HUES48 (cell line): ENCODE measurements at regions not wholly inside any gene's neighbourhood (a gene's known extent, or its start where the extent isn't known, plus 50 kb on each side); places are given as distances from the start of the nearest gene placed in this dataset.
"Not testable (repeated sequence)": the region's sequence is repeated elsewhere in the genome, so short reads cannot be mapped to it uniquely, and the experiment has no call there.

ENCODE experiments used
- H3K27ac ChIP-seq: one replicate; pipeline ENCODE4 v1.7.0; 2013; ENCODE audit warnings: low read depth, low read length, inconsistent platforms
- H3K27me3 ChIP-seq: 2 replicates; pipeline ENCODE4 v1.6.1; 2013; ENCODE audit warnings: mild to moderate bottlenecking, low read length; ENCODE audit not compliant: control insufficient read depth, insufficient read depth
- H3K36me3 ChIP-seq: 2 replicates; pipeline ENCODE4 v1.6.1; 2013; ENCODE audit warnings: low read length; ENCODE audit not compliant: control insufficient read depth, insufficient read depth
- H3K4me1 ChIP-seq: 2 replicates; pipeline ENCODE4 v1.6.1; 2013; ENCODE audit warnings: mild to moderate bottlenecking, low read length; ENCODE audit not compliant: control insufficient read depth, insufficient read depth
- H3K4me3 ChIP-seq: 2 replicates; pipeline ENCODE4 v1.5.1; 2013; ENCODE audit warnings: mild to moderate bottlenecking, low read depth, low read length
- H3K9ac ChIP-seq: 2 replicates; pipeline ENCODE4 v1.6.1; 2013; ENCODE audit warnings: mild to moderate bottlenecking, low read depth, low read length, moderate library complexity
- H3K9me3 ChIP-seq: 2 replicates; pipeline ENCODE4 v1.6.1; 2013; ENCODE audit warnings: low read length; ENCODE audit not compliant: control insufficient read depth, insufficient read depth

- H3K27me3 ChIP-seq, H3K27ac ChIP-seq, H3K4me1 ChIP-seq, H3K9ac ChIP-seq, H3K9me3 ChIP-seq, H3K36me3 ChIP-seq, H3K4me3 ChIP-seq: not testable (repeated sequence)
Observed at GRCh38 chr2:56606086-56606485, 422.3 kb downstream of the CCDC85A start.

GRCh38 chr2:56613254-56613653 is 429.5 kb downstream of the CCDC85A start:
- Histone ChIP-seq H3K9ac (no peak overlapping the region), H3K4me1 (no peaks in the 10 kb centered on the region), H3K4me3 (no peak overlapping the region), H3K9me3 (no peaks in the 10 kb centered on the region), H3K36me3 (no peaks in the 10 kb centered on the region), H3K27me3 (no peaks in the 10 kb centered on the region), H3K27ac (no peak overlapping the region)

DNA sequence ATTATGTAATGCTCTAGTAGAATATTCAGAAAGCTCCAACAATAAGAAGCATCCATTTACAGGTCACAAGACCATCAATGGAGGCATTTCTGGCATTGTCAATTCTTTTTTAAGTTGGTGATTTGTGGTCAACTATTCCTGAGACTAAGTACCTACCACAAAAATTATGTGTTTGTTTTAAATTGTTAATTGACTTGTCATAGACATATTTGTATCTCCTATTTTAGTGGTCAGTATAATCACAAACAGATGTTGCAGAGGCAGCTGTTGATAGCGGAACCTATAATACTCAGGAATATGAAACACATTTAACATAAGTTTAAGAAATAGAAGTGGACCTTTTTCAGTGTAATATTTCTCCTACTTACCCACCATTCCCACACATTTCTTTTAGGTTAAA is 430.1 kb downstream of the CCDC85A start:
- no peaks in the 10 kb centered on the region for H3K4me1 ChIP-seq
- no peaks in the 10 kb centered on the region for H3K36me3 ChIP-seq
- no peaks in the 10 kb centered on the region for H3K27me3 ChIP-seq
- no peak overlapping the region for H3K27ac ChIP-seq
- no peak overlapping the region for H3K9ac ChIP-seq
- no peaks in the 10 kb centered on the region for H3K9me3 ChIP-seq
- no peak overlapping the region for H3K4me3 ChIP-seq

DNA sequence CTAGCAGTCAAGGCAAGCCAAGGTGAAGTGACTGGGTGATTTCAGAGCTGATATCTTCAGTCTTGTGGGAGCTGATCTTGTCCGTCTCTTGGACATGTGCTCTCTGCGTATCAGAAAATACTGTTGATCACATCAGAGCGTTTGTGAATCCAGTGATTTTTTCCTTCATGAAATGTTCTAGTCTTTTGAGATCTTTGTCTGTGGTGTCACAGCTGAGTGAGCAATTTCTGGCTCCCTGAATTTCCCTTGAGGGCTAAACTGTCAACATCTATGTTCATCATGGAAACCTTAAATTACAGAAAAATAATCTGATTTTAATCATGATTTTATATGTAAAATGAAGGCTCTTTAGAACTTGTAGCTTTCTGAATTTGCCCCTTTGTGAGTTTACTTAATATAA is 432.0 kb downstream of the CCDC85A start:
- no peaks in the 10 kb centered on the region for H3K4me1 ChIP-seq
- no peaks in the 10 kb centered on the region for H3K27me3 ChIP-seq
- H3K27ac ChIP-seq: no peak overlapping the region
- no peak overlapping the region for H3K4me3 ChIP-seq
- H3K9ac ChIP-seq: no peak overlapping the region
- no peaks in the 10 kb centered on the region for H3K36me3 ChIP-seq
- H3K9me3 ChIP-seq: no peaks in the 10 kb centered on the region

DNA sequence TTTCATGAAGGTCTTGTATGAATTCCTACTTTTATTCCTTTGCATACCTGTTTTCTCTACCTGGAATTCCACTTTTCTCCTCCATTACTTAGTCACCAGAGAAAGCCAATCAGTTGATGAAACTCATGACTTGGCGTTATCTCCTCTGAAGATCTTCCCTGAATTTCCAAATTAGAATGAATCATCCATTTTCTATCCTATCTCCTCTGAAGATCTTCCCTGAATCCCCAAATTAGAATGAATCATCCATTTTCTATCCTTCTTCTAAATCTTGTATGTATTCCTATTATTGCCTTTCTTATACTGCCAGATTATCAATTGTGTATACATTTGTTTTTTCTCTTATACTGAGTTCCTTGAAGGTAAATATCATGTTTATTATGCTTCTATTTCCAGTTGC is 440.4 kb downstream of the CCDC85A start:
- Histone ChIP-seq H3K4me1 (no peaks in the 10 kb centered on the region), H3K27me3 (no peaks in the 10 kb centered on the region), H3K4me3 (no peak overlapping the region), H3K9ac (no peak overlapping the region), H3K27ac (no peak overlapping the region), H3K36me3 (no peaks in the 10 kb centered on the region), H3K9me3 (no peaks in the 10 kb centered on the region)

DNA sequence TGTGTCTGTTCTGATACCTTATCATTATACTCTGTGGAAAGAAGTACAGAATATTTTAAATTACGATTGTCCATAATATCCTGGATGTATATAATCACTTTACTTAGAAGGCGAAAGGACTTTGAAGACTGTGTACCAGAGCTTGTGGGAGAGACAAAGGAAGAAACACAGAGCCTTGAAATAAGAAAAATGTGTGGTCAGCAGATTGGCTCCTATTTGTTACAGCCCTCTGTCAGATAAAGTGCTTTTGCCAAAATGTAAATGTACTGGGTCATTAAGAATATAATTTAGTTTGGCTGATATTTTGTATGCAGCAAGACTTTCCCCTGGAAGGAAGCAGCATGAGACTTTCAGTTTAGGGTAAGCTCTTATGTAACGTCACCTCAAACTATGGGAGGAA is 443.1 kb downstream of the CCDC85A start:
- H3K9me3 ChIP-seq: no peaks in the 10 kb centered on the region
- H3K27ac ChIP-seq: no peak overlapping the region
- no peak overlapping the region for H3K9ac ChIP-seq
- H3K27me3 ChIP-seq: no peaks in the 10 kb centered on the region
- no peaks in the 10 kb centered on the region for H3K36me3 ChIP-seq
- no peak overlapping the region for H3K4me3 ChIP-seq
- H3K4me1 ChIP-seq: no peaks in the 10 kb centered on the region

DNA sequence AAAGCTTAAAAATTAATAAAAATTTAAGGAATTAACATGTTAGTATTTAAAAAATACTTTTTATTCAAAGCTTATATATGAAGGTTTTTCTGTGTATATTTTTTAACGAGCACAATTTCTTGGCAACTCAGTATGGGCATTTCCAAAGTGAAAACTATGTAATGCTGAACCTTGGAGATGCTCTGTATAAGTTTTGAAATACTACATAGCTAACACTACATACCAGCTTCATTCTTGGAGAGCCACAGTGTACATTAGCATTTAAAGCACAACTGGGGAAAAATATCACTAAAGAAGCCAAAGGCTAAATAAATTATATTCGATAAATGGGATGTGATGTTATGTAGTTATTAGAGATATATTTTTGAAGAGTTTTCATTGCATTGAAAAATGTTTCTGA is 446.5 kb downstream of the CCDC85A start:
- H3K9ac ChIP-seq: no peak overlapping the region
- H3K4me1 ChIP-seq: no peaks in the 10 kb centered on the region
- no peak overlapping the region for H3K4me3 ChIP-seq
- no peak overlapping the region for H3K27ac ChIP-seq
- no peaks in the 10 kb centered on the region for H3K36me3 ChIP-seq
- no peaks in the 10 kb centered on the region for H3K9me3 ChIP-seq
- no peaks in the 10 kb centered on the region for H3K27me3 ChIP-seq

DNA sequence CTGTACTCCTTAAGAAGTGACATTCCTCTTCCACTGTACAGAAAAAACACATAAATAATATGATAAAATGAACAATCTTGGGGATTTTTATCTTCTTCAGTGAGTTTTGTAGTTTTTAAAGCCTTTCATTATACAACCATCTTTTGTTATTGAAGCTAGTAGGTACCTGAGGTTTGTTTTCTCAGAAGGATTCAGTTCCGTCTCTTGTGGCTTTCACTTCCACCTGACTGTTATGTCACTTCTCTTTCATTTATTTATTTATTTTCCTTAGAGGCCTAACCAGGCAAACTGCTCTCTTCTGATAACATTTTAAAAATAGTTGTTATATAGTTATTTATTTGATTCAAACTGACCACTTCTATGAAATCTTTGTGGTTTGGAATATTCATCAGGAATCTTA is 464.2 kb downstream of the CCDC85A start:
- Histone ChIP-seq H3K9ac (no peak overlapping the region), H3K9me3 (no peaks in the 10 kb centered on the region), H3K4me3 (no peak overlapping the region), H3K4me1 (no peaks in the 10 kb centered on the region), H3K27ac (no peak overlapping the region), H3K36me3 (no peaks in the 10 kb centered on the region), H3K27me3 (no peaks in the 10 kb centered on the region)

DNA sequence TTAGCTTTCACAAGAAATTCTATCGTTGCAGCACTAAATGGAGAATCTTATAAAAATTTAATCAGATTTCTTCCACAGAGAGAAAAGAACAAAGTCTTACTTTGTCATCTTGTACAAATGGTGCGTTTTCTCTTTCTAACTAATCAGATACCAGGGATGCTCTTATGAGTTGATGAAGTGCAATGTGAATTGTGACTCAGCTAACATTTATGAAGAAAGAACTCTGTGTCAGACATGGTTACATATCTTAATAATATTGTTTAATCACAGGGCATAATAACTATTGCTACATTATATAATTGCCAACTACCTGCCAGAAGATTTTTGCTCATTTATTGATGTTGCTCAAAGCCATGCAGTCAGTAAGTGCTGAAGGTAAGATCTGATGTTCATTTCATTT is 465.0 kb downstream of the CCDC85A start:
- Histone ChIP-seq H3K27ac (no peak overlapping the region), H3K4me3 (no peak overlapping the region), H3K27me3 (no peaks in the 10 kb centered on the region), H3K9ac (no peak overlapping the region), H3K36me3 (no peaks in the 10 kb centered on the region), H3K9me3 (no peaks in the 10 kb centered on the region), H3K4me1 (no peaks in the 10 kb centered on the region)

GRCh38 chr2:56654936-56655335 is 471.1 kb downstream of the CCDC85A start:
- Histone ChIP-seq H3K36me3 (no peaks in the 10 kb centered on the region), H3K27ac (no peak overlapping the region), H3K4me3 (no peak overlapping the region), H3K27me3 (no peaks in the 10 kb centered on the region), H3K9me3 (peaks cover 3% of the 10 kb centered on the region; the same call in 1 of the 2 replicates), H3K4me1 (no peaks in the 10 kb centered on the region), H3K9ac (no peak overlapping the region)

- H3K27ac ChIP-seq: no peak overlapping the region
- no peak overlapping the region for H3K4me3 ChIP-seq
- no peaks in the 10 kb centered on the region for H3K36me3 ChIP-seq
- H3K4me1 ChIP-seq: no peaks in the 10 kb centered on the region
- no peaks in the 10 kb centered on the region for H3K27me3 ChIP-seq
- no peak overlapping the region for H3K9ac ChIP-seq
- peaks cover 3% of the 10 kb centered on the region; the same call in 1 of the 2 replicates for H3K9me3 ChIP-seq
Observed at GRCh38 chr2:56656826-56657225, 473.0 kb downstream of the CCDC85A start.

DNA sequence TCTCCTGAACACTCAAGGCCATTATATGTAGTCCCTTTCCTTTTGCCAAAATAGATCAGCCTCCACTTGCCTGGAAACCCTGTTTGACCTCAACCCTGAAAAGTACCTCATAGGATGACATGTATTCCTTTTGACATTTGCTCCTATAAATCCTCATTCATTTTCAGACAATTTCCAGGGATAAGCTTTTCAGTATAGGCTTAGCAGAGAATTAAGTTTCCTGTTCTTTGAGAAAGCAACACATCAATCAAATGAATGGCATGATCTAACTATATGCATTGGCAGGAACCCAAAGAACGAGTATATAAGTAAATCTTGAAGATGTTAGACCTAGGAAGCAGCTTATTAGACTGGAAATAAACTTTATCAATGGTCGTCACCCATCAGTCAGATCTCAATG is 483.0 kb downstream of the CCDC85A start:
- H3K27ac ChIP-seq: no peak overlapping the region

More for the DNA sequence above, 483.0 kb downstream of the CCDC85A start:
- Histone ChIP-seq H3K4me1 (no peaks in the 10 kb centered on the region), H3K36me3 (no peaks in the 10 kb centered on the region), H3K9me3 (no peaks in the 10 kb centered on the region), H3K27me3 (no peaks in the 10 kb centered on the region), H3K9ac (no peak overlapping the region), H3K4me3 (no peak overlapping the region)
